Heart left ventricle (tissue), 16 donors: ENCODE measurements at regions not wholly inside any gene's neighbourhood (a gene's known extent, or its start where the extent isn't known, plus 50 kb on each side); places are given as distances from the start of the nearest gene placed in this dataset.

Experiments
- ATAC-seq, 4 donors: fragments of 200-7000 bp; cut with Tn5 transposase; one replicate each; pipeline ENCODE4 v1.9.1; 2020 to 2022; ENCODE audit warnings: moderate library complexity in 4 of 4, mild to moderate bottlenecking in 3 of 4, moderate number of reproducible peaks in 1 of 4
- DNase-seq, 5 donors: peaks; one replicate each; pipeline ENCODE4 v3.0.0-alpha.2; 2020
- H3K27ac ChIP-seq, 12 donors: fragments of 200-600 bp; sonication (generic) in 4 of 12; one replicate each; pipeline versions ENCODE4 v1.5.0 to v1.8.0; 2016 to 2022; ENCODE audit warnings: mild to moderate bottlenecking in 2 of 12
- H3K27me3 ChIP-seq, 9 donors: fragments of 200-600 bp; sonication (generic) in 2 of 9; one replicate each; pipeline versions ENCODE4 v1.5.1 to v1.8.0; 2016 to 2022; ENCODE audit warnings: mild to moderate bottlenecking in 3 of 9
- H3K36me3 ChIP-seq, 9 donors: fragments of 200-600 bp; sonication (generic) in 2 of 9; one replicate each; pipeline versions ENCODE4 v1.5.0 to v1.8.0; 2018 to 2022; ENCODE audit warnings: mild to moderate bottlenecking in 2 of 9
- H3K4me1 ChIP-seq, 12 donors: fragments of 200-600 bp; sonication (generic) in 4 of 12; one replicate each; pipeline versions ENCODE4 v1.5.0 to v1.8.0; 2016 to 2022; ENCODE audit warnings: mild to moderate bottlenecking in 3 of 12
- H3K4me3 ChIP-seq, 12 donors: fragments of 200-600 bp; sonication (generic) in 4 of 12; one replicate each; pipeline versions ENCODE4 v1.5.0 to v1.8.0; 2017 to 2022; ENCODE audit warnings: mild to moderate bottlenecking in 9 of 12, moderate library complexity in 4 of 12
- H3K9me3 ChIP-seq, 12 donors: fragments of 200-600 bp; sonication (generic) in 4 of 12; one replicate each; pipeline versions ENCODE4 v1.5.0 to v1.8.0; 2016 to 2022; ENCODE audit warnings: mild to moderate bottlenecking in 1 of 12
- CTCF ChIP-seq, 12 donors: fragments of 200-600 bp; sonication (generic) in 4 of 12; IDR thresholded peaks; one replicate each; pipeline versions ENCODE4 v1.5.0 to v1.8.0; 2018 to 2022; ENCODE audit warnings: antibody characterized with exemption in 12 of 12, mild to moderate bottlenecking in 5 of 12
- POLR2A ChIP-seq, 2 donors: fragments of 450-650 bp; IDR thresholded peaks; one replicate each; pipeline ENCODE4 v1.6.1; 2017; ENCODE audit warnings: antibody characterized with exemption in 2 of 2, mild to moderate bottlenecking in 2 of 2, moderate library complexity in 2 of 2
- WGBS, 4 donors: extraction: QIAGEN DNeasy Blood & Tissue Kit in 2 of 4; methylation state at CpG; one replicate each; pipeline versions ENCODE4 v1.1.5 to v1.1.7; 2013 to 2018; 5-methylcytosine and 5-hydroxymethylcytosine counted together
- intact Hi-C, 10 donors: fragments of 100-400 bp; cut with DNase I; formaldehyde crosslinking; loops; one replicate each; pipeline versions ENCODE4 v1.11.1 to v1.14.2; 2022
- donor health status: ischemic (EF 13 %, LVEDD 7.1; RV severe dilation, severe dysfunction).
- donor health status: healthy with polysubstance abuse.
- donor health status: DM: no; HTN: yes; CAD: no.
- donor health status: DM: no; HTN: no; CAD: no.
- donor health status: ischemic (EF 25% LVEDD 6.9; RV normal size, moderate dysfunction).
- donor health status: ischemic (EF 25% LVEDD 5.7; RV mildly dilated, moderate dysfunction).
- donor health status: healthy.
- donor health status: DM: yes; HTN: yes; CAD: no.
- donor health status: ischemic (EF 35%, LVEDD 5.7; RV mildly dilated, moderate dysfunction).
- donor health status: nonischemic (EF 11% LVEDD 7.7; RV severe dilation, severe dysfunction).
- donor health status: DM: yes; HTN: yes; CAD: no.
- donor health status: PGD.
- donor health status: ischemic (EF 29% LVEDD 5.4; RV normal size, mild dysfunction).
- donor health status: nonischemic (EF 23%, LVEDD 6.1; RV moderate dilation, normal function).

- H3K27me3 ChIP-seq: peaks cover 0 to 13% (median 6%) of the 10 kb centered on the region in 9 donors
- no peaks in the 10 kb centered on the region for H3K36me3 ChIP-seq
- no peak overlapping the region for H3K27ac ChIP-seq
- H3K9me3 ChIP-seq: no peaks in the 10 kb centered on the region
- DNase-seq: no peak
- 80 to 93% (median 82%) methylated on average over 7 to 9 of the region's 9 CpGs for WGBS, 4 donors
- ATAC-seq: no peak
- peaks cover 0 to 9% (median 0%) of the 10 kb centered on the region in 12 donors for H3K4me1 ChIP-seq
- TF ChIP-seq CTCF (IDR thresholded peaks at IDR 0.05): no peak
- no peak for TF ChIP-seq POLR2A (IDR thresholded peaks at IDR 0.05)
- H3K4me3 ChIP-seq: no peak overlapping the region
- intact Hi-C loops: no loop called here
Observed at GRCh38 chr1:38128926-38129453, 82.4 kb upstream of the POU3F1 start.

GRCh38 chr1:38128511-38128910, 81.9 kb upstream of the POU3F1 start:
- peaks cover 0 to 11% (median 4%) of the 10 kb centered on the region in 9 donors for H3K27me3 ChIP-seq
- no peaks in the 10 kb centered on the region for H3K36me3 ChIP-seq
- no peak for TF ChIP-seq POLR2A (IDR thresholded peaks at IDR 0.05)
- intact Hi-C loops: no loop called here
- peaks cover 0 to 9% (median 0%) of the 10 kb centered on the region in 12 donors for H3K4me1 ChIP-seq
- DNase-seq: no peak
- no peaks in the 10 kb centered on the region for H3K9me3 ChIP-seq
- no peak overlapping the region for H3K27ac ChIP-seq
- ATAC-seq: no peak
- H3K4me3 ChIP-seq: no peak overlapping the region
- 67 to 75% (median 72%) methylated on average over 2 of the region's 2 CpGs for WGBS, 4 donors

- TF ChIP-seq CTCF (IDR thresholded peaks at IDR 0.05) (no peak), POLR2A (IDR thresholded peaks at IDR 0.05) (no peak)
- Histone ChIP-seq H3K36me3 (no peaks in the 10 kb centered on the region), H3K27ac (no peak overlapping the region), H3K4me1 (peaks cover 0 to 9% (median 0%) of the 10 kb centered on the region in 12 donors), H3K27me3 (peaks cover 0 to 6% (median 0%) of the 10 kb centered on the region in 9 donors), H3K9me3 (no peaks in the 10 kb centered on the region), H3K4me3 (no peak overlapping the region)
- ATAC-seq (no peak), DNase-seq (no peak)
- intact Hi-C loops: no loop called here
- WGBS, 4 donors: 39 to 73% (median 46%) methylated on average over 2 of the region's 2 CpGs
Observed at GRCh38 chr1:38127428-38127827, 80.8 kb upstream of the POU3F1 start.

- H3K9me3 ChIP-seq: no peaks in the 10 kb centered on the region
- no peaks in the 10 kb centered on the region for H3K36me3 ChIP-seq
- 68 to 81% (median 75%) methylated on average over 7 to 8 of the region's 8 CpGs for WGBS, 4 donors
- intact Hi-C loops: no loop called here
- H3K4me3 ChIP-seq: no peak overlapping the region
- ATAC-seq (no peak), DNase-seq (no peak)
- H3K4me1 ChIP-seq: peaks cover 0 to 9% (median 0%) of the 10 kb centered on the region in 12 donors
- TF ChIP-seq POLR2A (IDR thresholded peaks at IDR 0.05): no peak
- TF ChIP-seq CTCF (IDR thresholded peaks at IDR 0.05): no peak
- no peak overlapping the region for H3K27ac ChIP-seq
- H3K27me3 ChIP-seq: peaks cover 0 to 2% (median 0%) of the 10 kb centered on the region in 9 donors
Observed at GRCh38 chr1:38126970-38127369, 80.4 kb upstream of the POU3F1 start.
